Stomach (tissue), 4 donors: ENCODE measurements at regions not wholly inside any gene's neighbourhood (a gene's known extent, or its start where the extent isn't known, plus 50 kb on each side); places are given as distances from the start of the nearest gene placed in this dataset.

ENCODE experiments used
- CTCF ChIP-seq, 7 experiments: fragments of 450-650 bp in 4 of 7; fragments of 200-600 bp in 3 of 7; sonication (generic) in 3 of 7; IDR thresholded peaks; one replicate each; pipeline ENCODE4 v1.5.1; 2016 to 2019; ENCODE audit warnings: antibody characterized with exemption in 7 of 7, control low read depth in 2 of 7, mild to moderate bottlenecking in 1 of 7
- EP300 ChIP-seq: sonication (generic); formaldehyde crosslinking; IDR thresholded peaks from one replicate; pipeline ENCODE4 v1.6.1; 2017; ENCODE audit warnings: antibody characterized with exemption
- POLR2A ChIP-seq, 4 donors: fragments of 450-650 bp; IDR thresholded peaks; one replicate each; pipeline ENCODE4 v1.6.1; 2016; ENCODE audit warnings: antibody characterized with exemption in 4 of 4, control low read depth in 2 of 4, mild to moderate bottlenecking in 1 of 4, moderate library complexity in 1 of 4
- POLR2AphosphoS5 ChIP-seq, 3 donors: sonication (generic); formaldehyde crosslinking; IDR thresholded peaks; one replicate each; pipeline ENCODE4 v1.6.1; 2016; ENCODE audit warnings: antibody characterized with exemption in 3 of 3

GRCh38 chr7:115822380-115822779, 208.2 kb downstream of the TFEC start:
- TF ChIP-seq CTCF (IDR thresholded peaks at IDR 0.05) (no peak), EP300 (no peak), POLR2A (IDR thresholded peaks at IDR 0.05) (no peak), POLR2AphosphoS5 (IDR thresholded peaks at IDR 0.05) (no peak)
